SK-N-SH treated with all-trans-retinoic acid at 6 μM for 48 hours (cell line): ENCODE measurements at regions not wholly inside any gene's neighbourhood (a gene's known extent, or its start where the extent isn't known, plus 50 kb on each side); places are given as distances from the start of the nearest gene placed in this dataset.

Experiments used
- ATAC-seq: fragments of 200-7000 bp; cut with Tn5 transposase; 3 replicates; pipeline ENCODE4 v1.9.1; 2020; ENCODE audit warnings: mild to moderate bottlenecking, moderate library complexity
- ARNTL ChIP-seq: fragments of 450-650 bp; formaldehyde crosslinking; IDR thresholded peaks from 2 replicates; pipeline ENCODE4 v1.5.0; 2020; ENCODE audit warnings: low read depth, mild to moderate bottlenecking, moderate library complexity, borderline replicate concordance
- BACH2 ChIP-seq: fragments of 250-450 bp; sonication (Bioruptor Pico); IDR thresholded peaks from 2 replicates; pipeline ENCODE4 v1.9.0; 2021; ENCODE audit warnings: mild to moderate bottlenecking, borderline replicate concordance
- CREB5 ChIP-seq: fragments of 250-450 bp; sonication (Bioruptor Pico); IDR thresholded peaks from 2 replicates; pipeline ENCODE4 v1.5.1; 2020; ENCODE audit warnings: low read depth, mild to moderate bottlenecking, moderate library complexity
- CSDC2 ChIP-seq: fragments of 250-450 bp; sonication (Bioruptor Pico); IDR thresholded peaks from 2 replicates; pipeline ENCODE4 v1.5.0; 2020; ENCODE audit warnings: mild to moderate bottlenecking, moderate library complexity
- CSRNP3 ChIP-seq: fragments of 250-450 bp; sonication (Bioruptor Pico); IDR thresholded peaks from 2 replicates; pipeline ENCODE4 v1.5.1; 2021; ENCODE audit warnings: mild to moderate bottlenecking, moderate library complexity
- ESRRG ChIP-seq: fragments of 250-450 bp; sonication (Bioruptor Pico); IDR thresholded peaks from 2 replicates; pipeline ENCODE4 v1.6.1; 2021; ENCODE audit warnings: mild to moderate bottlenecking
- GLIS3 ChIP-seq: fragments of 250-450 bp; sonication (Bioruptor Pico); IDR thresholded peaks from 2 replicates; pipeline ENCODE4 v1.5.0; 2020; ENCODE audit warnings: mild to moderate bottlenecking, moderate library complexity
- ISL1 ChIP-seq: fragments of 250-450 bp; sonication (Bioruptor Pico); IDR thresholded peaks from 2 replicates; pipeline ENCODE4 v2.1.2; 2022; ENCODE audit warnings: mild to moderate bottlenecking, moderate library complexity
- OSR1 ChIP-seq: fragments of 250-450 bp; sonication (Bioruptor Pico); IDR thresholded peaks from 2 replicates; pipeline ENCODE4 v1.8.0; 2022; ENCODE audit warnings: moderate library complexity, mild to moderate bottlenecking, inconsistent platforms
- PATZ1 ChIP-seq: fragments of 250-450 bp; sonication (Bioruptor Pico); IDR thresholded peaks from 2 replicates; pipeline ENCODE4 v1.8.0; 2020; ENCODE audit warnings: mild to moderate bottlenecking, moderate library complexity, borderline replicate concordance
- POU6F1 ChIP-seq: fragments of 250-450 bp; sonication (Bioruptor Pico); IDR thresholded peaks from 2 replicates; pipeline ENCODE4 v1.8.0; 2021; ENCODE audit warnings: low read depth, mild to moderate bottlenecking, moderate library complexity, borderline replicate concordance
- PPARA ChIP-seq: fragments of 250-450 bp; sonication (Bioruptor Pico); IDR thresholded peaks from 2 replicates; pipeline ENCODE4 v1.5.0; 2020; ENCODE audit warnings: mild to moderate bottlenecking, borderline replicate concordance
- RARB ChIP-seq: fragments of 250-450 bp; sonication (Bioruptor Pico); IDR thresholded peaks from 2 replicates; pipeline ENCODE4 v1.8.0; 2021; ENCODE audit warnings: mild to moderate bottlenecking, moderate library complexity
- SNAI2 ChIP-seq: fragments of 250-450 bp; sonication (Bioruptor Pico); IDR thresholded peaks from 2 replicates; pipeline ENCODE4 v1.5.0; 2020; ENCODE audit warnings: mild to moderate bottlenecking, moderate library complexity
- TCF4 ChIP-seq: fragments of 250-450 bp; sonication (Bioruptor Pico); IDR thresholded peaks from 2 replicates; pipeline ENCODE4 v1.8.0; 2021; ENCODE audit warnings: mild to moderate bottlenecking, moderate library complexity, borderline replicate concordance
- TOX ChIP-seq: fragments of 250-450 bp; sonication (Bioruptor Pico); IDR thresholded peaks from 2 replicates; pipeline ENCODE4 v1.8.0; 2021; ENCODE audit warnings: mild to moderate bottlenecking, moderate library complexity, borderline replicate concordance
- TSHZ2 ChIP-seq: fragments of 250-450 bp; sonication (Bioruptor Pico); IDR thresholded peaks from 2 replicates; pipeline ENCODE4 v1.5.0; 2020; ENCODE audit warnings: mild to moderate bottlenecking, moderate library complexity
- ZC3H10 ChIP-seq: fragments of 250-450 bp; sonication (Bioruptor Pico); IDR thresholded peaks from 2 replicates; pipeline ENCODE4 v1.5.1; 2021; ENCODE audit warnings: mild to moderate bottlenecking, moderate library complexity
- ZFP3 ChIP-seq: fragments of 250-450 bp; sonication (Bioruptor Pico); IDR thresholded peaks from 2 replicates; pipeline ENCODE4 v1.5.0; 2020; ENCODE audit warnings: mild to moderate bottlenecking, moderate library complexity
- ZFP30 ChIP-seq: fragments of 450-650 bp; formaldehyde crosslinking; IDR thresholded peaks from 2 replicates; pipeline ENCODE4 v1.5.0; 2022; ENCODE audit warnings: mild to moderate bottlenecking, moderate library complexity
- ZNF565 ChIP-seq: fragments of 450-650 bp; formaldehyde crosslinking; conservative IDR thresholded peaks from 2 replicates; pipeline ENCODE4 v1.5.0; 2020; ENCODE audit warnings: low read depth, mild to moderate bottlenecking, moderate library complexity
- ZNF70 ChIP-seq: fragments of 450-650 bp; formaldehyde crosslinking; IDR thresholded peaks from 2 replicates; pipeline ENCODE4 v1.5.0; 2020; ENCODE audit warnings: mild to moderate bottlenecking, moderate library complexity
- ZNF8 ChIP-seq: fragments of 450-650 bp; formaldehyde crosslinking; IDR thresholded peaks from 2 replicates; pipeline ENCODE4 v1.5.0; 2020; ENCODE audit warnings: mild to moderate bottlenecking, moderate library complexity

GRCh38 chr9:21729648-21730047 lies 72.8 kb upstream of the MTAP start:
- no peak for ATAC-seq
- TF ChIP-seq POU6F1 (no peak), OSR1 (no peak), GLIS3 (no peak), BACH2 (CRISPR knock-in tag) (no peak), ZNF70 (no peak), ZNF565 (CRISPR knock-in tag) (no peak), ESRRG (CRISPR knock-in tag) (no peak), CSDC2 (CRISPR knock-in tag) (no peak), PPARA (CRISPR knock-in tag) (no peak), SNAI2 (CRISPR knock-in tag) (no peak), ISL1 (no peak), TOX (CRISPR knock-in tag) (no peak), PATZ1 (CRISPR knock-in tag) (no peak), ZFP30 (CRISPR knock-in tag) (no peak), CREB5 (CRISPR knock-in tag) (no peak), ARNTL (CRISPR knock-in tag) (no peak), TSHZ2 (CRISPR knock-in tag) (no peak), TCF4 (no peak), ZC3H10 (CRISPR knock-in tag) (no peak), ZFP3 (CRISPR knock-in tag) (no peak)

- ATAC-seq, result no peak
- TF ChIP-seq CSRNP3, result no peak
- TF ChIP-seq ZFP3 (CRISPR knock-in tag), result no peak
- TF ChIP-seq ISL1, result no peak
- TF ChIP-seq ZNF8, result no peak
- TF ChIP-seq PPARA (CRISPR knock-in tag), result no peak
- TF ChIP-seq ARNTL (CRISPR knock-in tag), result no peak
- TF ChIP-seq PATZ1 (CRISPR knock-in tag), result no peak
- no peak for TF ChIP-seq ESRRG (CRISPR knock-in tag)
- TF ChIP-seq GLIS3, result no peak
- no peak for TF ChIP-seq RARB (CRISPR knock-in tag)
- no peak for TF ChIP-seq ZNF565 (CRISPR knock-in tag)
- TF ChIP-seq OSR1, result no peak
- TF ChIP-seq TSHZ2 (CRISPR knock-in tag), result no peak
- no peak for TF ChIP-seq TCF4
- no peak for TF ChIP-seq POU6F1
- TF ChIP-seq ZC3H10 (CRISPR knock-in tag), result no peak
- TF ChIP-seq, all 23 proteins: peak for 0
Measured at GRCh38 chr9:21730899-21731298, 71.5 kb upstream of the MTAP start.
